Fibroblast of skin of scalp (primary cell): ENCODE measurements at regions not wholly inside any gene's neighbourhood (a gene's known extent, or its start where the extent isn't known, plus 50 kb on each side); places are given as distances from the start of the nearest gene placed in this dataset.

Source experiments
- DNase-seq: peaks from one replicate; pipeline ENCODE4 v3.0.0-alpha.2; 2013

- DNase-seq: no peak
Measured at GRCh38 chr10:90612276-90612675, 245.6 kb downstream of the HTR7 start.

DNA sequence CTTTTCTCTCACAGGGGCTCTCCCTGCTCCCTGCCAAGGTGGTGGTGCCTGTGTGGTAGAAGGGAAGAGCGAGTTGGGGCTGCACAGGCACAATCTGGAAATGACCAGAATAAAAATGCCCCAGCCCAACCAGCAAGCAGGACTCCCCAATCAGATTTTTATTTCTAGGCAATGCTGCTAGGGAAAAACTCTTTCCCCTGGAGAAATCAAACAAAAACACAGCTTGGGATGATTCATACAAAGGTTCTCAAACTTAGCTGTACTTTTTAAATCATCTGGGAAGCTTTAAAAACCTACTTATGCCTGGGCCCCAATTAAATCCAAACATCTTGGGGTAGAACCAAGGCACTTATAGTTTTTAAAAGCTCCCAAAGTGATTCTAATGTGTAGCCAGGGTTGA, 243.2 kb downstream of the HTR7 start:
- DNase-seq: no peak

DNA sequence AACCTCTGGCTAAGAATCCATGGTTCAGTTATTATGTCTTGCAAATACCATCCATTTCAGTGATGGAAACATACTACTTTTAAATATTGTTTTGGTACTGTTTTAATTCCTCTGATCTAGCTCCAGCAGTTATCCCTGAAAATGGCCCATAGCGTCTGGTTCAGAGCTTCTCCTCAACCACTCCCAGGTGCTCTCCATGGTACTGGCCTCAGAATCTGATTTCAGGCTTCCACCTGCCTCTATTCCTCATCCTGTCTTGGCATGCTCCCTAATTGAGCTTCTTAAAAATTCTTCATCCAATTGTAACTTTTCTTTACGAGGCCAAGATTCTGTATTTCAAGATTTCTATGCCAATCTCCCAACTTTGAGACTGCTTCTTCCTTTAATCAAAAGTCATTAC, 236.3 kb downstream of the HTR7 start:
- DNase-seq: no peak

GRCh38 chr10:90635111-90635765, 222.6 kb downstream of the HTR7 start:
- DNase-seq: no peak

- DNase-seq: no peak
Measured at GRCh38 chr10:90640756-90641155, 217.1 kb downstream of the HTR7 start.

GRCh38 chr10:90641731-90642130, 216.1 kb downstream of the HTR7 start:
- DNase-seq: no peak

DNA sequence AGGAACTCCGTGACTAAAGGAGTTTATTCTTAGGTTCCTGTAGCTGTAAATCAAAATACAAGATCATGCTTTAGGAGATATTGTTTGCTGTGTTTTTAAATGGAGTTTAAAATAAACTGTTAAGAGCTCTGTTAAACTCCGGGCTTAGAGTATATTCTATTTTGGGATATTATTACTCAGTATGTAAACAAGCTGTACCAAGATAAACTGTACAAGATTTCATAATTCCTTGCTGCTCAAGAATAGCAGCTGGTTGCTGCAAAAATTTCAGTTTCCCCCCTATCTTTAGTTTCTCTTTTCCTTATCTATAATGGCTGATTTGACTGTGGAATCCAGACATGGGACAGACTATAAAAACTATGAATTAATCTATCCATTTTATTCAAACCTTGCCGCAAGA, 215.7 kb downstream of the HTR7 start:
- DNase-seq: peak; percentile 6

- no peak for DNase-seq
Measured at GRCh38 chr10:90642650-90643049, 215.2 kb downstream of the HTR7 start.

DNA sequence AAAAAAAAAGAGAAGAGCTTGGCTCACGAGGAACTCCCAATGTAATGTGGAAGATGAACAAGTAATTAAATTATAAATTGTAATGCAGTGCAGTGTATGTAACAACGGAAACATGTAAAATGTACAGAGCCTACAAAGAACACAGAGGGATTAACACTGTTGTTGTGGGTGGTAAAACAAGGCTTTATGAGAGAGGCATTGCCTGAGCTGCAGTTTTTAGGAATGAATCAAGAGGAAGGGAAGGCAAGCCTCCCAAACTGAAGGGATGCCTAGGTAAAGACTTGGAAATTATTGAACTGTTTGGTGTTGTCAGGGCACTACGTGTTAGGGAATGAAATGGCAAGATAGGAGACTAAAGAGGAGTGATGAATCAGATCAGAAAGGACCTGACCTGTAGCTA, 213.7 kb downstream of the HTR7 start:
- no peak for DNase-seq

GRCh38 chr10:90650858-90651257, 207.0 kb downstream of the HTR7 start:
- DNase-seq: no peak

DNA sequence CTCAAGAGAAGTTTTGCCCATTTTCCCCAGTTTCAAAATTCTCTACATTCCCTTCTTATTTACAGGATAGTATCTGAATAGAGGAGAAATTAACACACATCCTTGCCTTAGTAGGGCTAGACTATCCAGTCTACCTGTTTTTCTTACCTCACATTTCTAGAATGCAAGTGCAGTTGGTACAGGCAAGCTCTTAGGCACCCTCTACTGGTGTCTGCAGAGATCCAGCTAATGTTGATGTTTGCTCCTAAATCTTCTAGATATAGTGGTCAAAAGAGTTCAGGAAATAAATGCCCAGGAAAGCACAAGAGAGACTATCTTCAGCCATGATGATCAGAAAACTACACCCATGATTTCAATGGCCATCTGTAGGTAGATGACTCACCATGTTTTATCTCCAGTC, 205.3 kb downstream of the HTR7 start:
- no peak for DNase-seq

- DNase-seq: no peak
Measured at GRCh38 chr10:90658791-90659190, 199.0 kb downstream of the HTR7 start.

DNA sequence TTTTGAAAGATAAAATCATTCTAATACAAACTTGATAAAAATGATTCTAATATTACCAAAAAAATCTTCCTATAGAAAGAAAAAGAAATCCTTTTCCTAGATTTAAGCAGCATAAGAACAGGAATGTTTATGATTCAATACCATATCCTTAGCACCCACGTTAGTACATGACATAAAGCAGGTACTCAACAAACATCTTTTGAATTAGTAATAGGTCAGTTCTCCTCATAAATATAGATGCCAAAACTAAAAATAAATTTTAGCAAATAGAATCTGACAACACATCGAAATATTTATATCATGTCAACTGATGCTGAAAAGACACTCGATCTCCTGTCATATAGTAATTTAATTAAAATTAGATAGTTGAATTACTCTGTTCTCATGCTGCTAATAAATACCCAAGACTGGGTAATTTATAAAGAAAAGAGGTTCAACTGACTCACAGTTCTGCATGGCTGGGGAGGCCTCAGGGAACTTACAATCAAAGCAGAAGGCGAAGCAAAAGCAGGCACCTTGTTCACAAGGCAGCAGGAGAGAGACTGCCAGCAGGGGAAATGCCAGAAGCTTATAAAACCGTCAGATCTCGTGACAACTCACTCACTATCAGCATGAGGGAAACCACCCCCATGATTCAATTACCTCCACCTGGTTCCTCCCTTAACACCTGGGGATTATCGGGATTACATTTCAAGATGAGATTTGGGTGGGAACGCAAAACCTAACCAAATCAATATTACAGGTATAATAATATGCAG, 191.8 kb downstream of the HTR7 start:
- no peak for DNase-seq

GRCh38 chr10:90674461-90674860, 183.4 kb downstream of the HTR7 start:
- no peak for DNase-seq

- peak; percentile 71 for DNase-seq
Measured at GRCh38 chr10:90674928-90675327, 182.9 kb downstream of the HTR7 start.

- DNase-seq: peak; percentile 33
Measured at GRCh38 chr10:90675621-90676020, 182.2 kb downstream of the HTR7 start.
